Endothelial cell of umbilical vein (primary cell): ENCODE measurements at regions not wholly inside any gene's neighbourhood (a gene's known extent, or its start where the extent isn't known, plus 50 kb on each side); places are given as distances from the start of the nearest gene placed in this dataset.

Experiments used
- BruUV-seq: library from RNA; stranded (reverse); fragments of 400-500 nt; replicated peaks from 2 replicates; lab custom pipeline; 2021; lab: Mats Ljungman, UMichigan
- CTCF ChIA-PET: fragments of 300-600, 350-600 bp; sonication (Branson Sonifier 250); formaldehyde crosslinking; loops from one replicate; lab custom pipeline; 2021; ENCODE audit warnings: antibody characterized with exemption, inconsistent platforms; lab: Charles Lee
- POLR2A ChIA-PET: fragments of 300-600, 350-600 bp; sonication (Branson Sonifier 250); formaldehyde crosslinking; loops from one replicate; lab custom pipeline; 2021; ENCODE audit warnings: antibody characterized with exemption, inconsistent platforms; lab: Charles Lee
- DNase-seq: peaks from one replicate; pipeline ENCODE4 v3.0.0-alpha.2; 2011; ENCODE audit warnings: low read depth, low spot score
- FAIRE-seq: peaks from 2 replicates; lab custom pipeline; 2011; peaks lifted over from hg19 to GRCh38; lab: Jason Lieb, UNC
- H2AFZ ChIP-seq: 2 replicates; pipeline ENCODE4 v1.6.0; 2012; ENCODE audit warnings: low read depth, low read length, control low read depth, inconsistent platforms
- H3K27ac ChIP-seq: 2 replicates; pipeline ENCODE4 v1.5.1; 2011; ENCODE audit warnings: low read depth, mild to moderate bottlenecking, control low read depth, low read length, moderate library complexity; ENCODE audit not compliant: insufficient read depth
- H3K27me3 ChIP-seq, 2 experiments: 2 replicates each; pipeline versions ENCODE4 v1.6.0 to v1.6.1; 2011; ENCODE audit warnings: low read length in 2 of 2, mixed read lengths in 1 of 2; ENCODE audit not compliant: control insufficient read depth in 2 of 2, insufficient read depth in 2 of 2
- H3K36me3 ChIP-seq, 2 experiments: 2 replicates in 1 of 2; 3 replicates in 1 of 2; pipeline ENCODE4 v1.5.1; 2011; ENCODE audit warnings: low read length in 2 of 2, mild to moderate bottlenecking in 1 of 2, moderate library complexity in 1 of 2; ENCODE audit not compliant: control insufficient read depth in 2 of 2, insufficient read depth in 2 of 2; ENCODE audit errors: extremely low read depth in 1 of 2
- H3K4me1 ChIP-seq: 3 replicates; pipeline ENCODE4 v1.5.1; 2011; ENCODE audit warnings: mild to moderate bottlenecking, low read length; ENCODE audit not compliant: control insufficient read depth, insufficient read depth; ENCODE audit errors: extremely low read depth
- H3K4me2 ChIP-seq: 2 replicates; pipeline ENCODE4 v1.6.1; 2011; ENCODE audit warnings: low read length, control low read depth, mixed read lengths; ENCODE audit not compliant: insufficient read depth
- H3K4me3 ChIP-seq, 3 experiments: fragments of 200-600 bp in 1 of 3; sonication (generic), shearing (Covaris generic) in 1 of 3; replicated peaks in 1 of 3; 2 replicates each; pipeline ENCODE4 v1.5.1; 2011 to 2016; ENCODE audit warnings: control low read depth in 3 of 3, low read length in 3 of 3, mild to moderate bottlenecking in 2 of 3, inconsistent platforms in 1 of 3, low read depth in 1 of 3, moderate library complexity in 1 of 3; ENCODE audit not compliant: insufficient read depth in 1 of 3
- H3K79me2 ChIP-seq: 2 replicates; pipeline ENCODE4 v1.6.0; 2012; ENCODE audit warnings: low read length, inconsistent platforms; ENCODE audit not compliant: control insufficient read depth, insufficient read depth
- H3K9ac ChIP-seq: replicated peaks from 2 replicates; pipeline ENCODE3; 2011; ENCODE audit warnings: low read length, control low read depth; ENCODE audit not compliant: insufficient read depth; ENCODE audit errors: extremely low read depth
- H3K9me1 ChIP-seq: replicated peaks from 3 replicates; pipeline ENCODE4 v1.6.0; 2011; ENCODE audit warnings: mild to moderate bottlenecking, low read length; ENCODE audit not compliant: control insufficient read depth, insufficient read depth; ENCODE audit errors: extremely low read depth
- H3K9me3 ChIP-seq: replicated peaks from 2 replicates; pipeline ENCODE4 v1.5.1; 2012; ENCODE audit warnings: low read length, inconsistent platforms; ENCODE audit not compliant: control insufficient read depth, insufficient read depth
- H4K20me1 ChIP-seq: replicated peaks from 2 replicates; pipeline ENCODE3; 2011; ENCODE audit warnings: mild to moderate bottlenecking, low read length; ENCODE audit not compliant: control insufficient read depth, insufficient read depth; ENCODE audit errors: extremely low read depth
- EZH2 ChIP-seq: IDR thresholded peaks from 2 replicates; pipeline ENCODE4 v1.6.1; 2012; ENCODE audit warnings: borderline replicate concordance, low read depth, mild to moderate bottlenecking, moderate library complexity, low read length, inconsistent platforms; ENCODE audit not compliant: severe bottlenecking
- FOS ChIP-seq: IDR thresholded peaks from 2 replicates; pipeline ENCODE4 v1.6.1; 2011; ENCODE audit warnings: mild to moderate bottlenecking, low read length, moderate library complexity, borderline replicate concordance; ENCODE audit not compliant: insufficient read depth
- GATA2 ChIP-seq: IDR thresholded peaks from 2 replicates; pipeline ENCODE4 v1.7.0; 2011; ENCODE audit warnings: low read depth, mild to moderate bottlenecking, moderate library complexity, mixed read lengths, low read length; ENCODE audit not compliant: insufficient read length, insufficient read depth
- JUN ChIP-seq: IDR thresholded peaks from 2 replicates; pipeline ENCODE4 v1.6.1; 2011; ENCODE audit warnings: borderline replicate concordance, low read depth; ENCODE audit not compliant: insufficient read length, insufficient read depth
- MAX ChIP-seq: IDR thresholded peaks from 2 replicates; pipeline ENCODE4 v1.6.1; 2011; ENCODE audit not compliant: insufficient read depth, insufficient read length
- MYC ChIP-seq: IDR thresholded peaks from one replicate; pipeline ENCODE4 v1.6.1; 2011; ENCODE audit warnings: mild to moderate bottlenecking, low read depth, low read length
- POLR2A ChIP-seq: IDR thresholded peaks from 2 replicates; pipeline ENCODE4 v1.6.1; 2012; ENCODE audit warnings: low read depth, mild to moderate bottlenecking, control low read depth, low read length
- POLR2AphosphoS5 ChIP-seq: IDR thresholded peaks from 2 replicates; pipeline ENCODE4 v1.6.1; 2012; ENCODE audit warnings: low read depth, mild to moderate bottlenecking, control low read depth, low read length, moderate library complexity; ENCODE audit not compliant: insufficient read depth
- dilution Hi-C: fragments of 300-500 bp; cut with MboI; formaldehyde crosslinking; loops from one replicate; pipeline ENCODE4 v1.15.0; 2019; ENCODE audit warnings: low sequenced_read_pairs; ENCODE audit not compliant: extremely low pct_ligation_motif_present
- intact Hi-C: fragments of 100-400 bp; cut with micrococcal nuclease; formaldehyde crosslinking; loops from one replicate; pipeline ENCODE4 v1.10.0; 2022
- TF ChIP-seq, protein P1 (sequence below), 2 donors: IDR thresholded peaks; 1 replicate in 1 of 2; 2 replicates in 1 of 2; pipeline ENCODE4 v1.5.1; 2011; ENCODE audit warnings: low read length in 2 of 2, mild to moderate bottlenecking in 2 of 2, moderate library complexity in 2 of 2, control low read depth in 1 of 2, inconsistent platforms in 1 of 2, low read depth in 1 of 2; ENCODE audit not compliant: insufficient read depth in 1 of 2; ENCODE audit errors: extremely low read depth in 1 of 2

- intact Hi-C loops: no loop called here
- POLR2A ChIA-PET: no interaction called here
Measured at GRCh38 chr14:94701861-94702370, 68.0 kb downstream of the GSC start.

More at GRCh38 chr14:94701861-94702370, 68.0 kb downstream of the GSC start:
- no TSS peak for BruUV-seq
- no peaks in the 10 kb centered on the region for H3K9me3 ChIP-seq
- FAIRE-seq (no peak), DNase-seq (no peak)
- TF ChIP-seq EZH2 (no peak), JUN (no peak), POLR2AphosphoS5 (no peak), FOS (no peak), GATA2 (no peak), MAX (no peak), POLR2A (no peak), MYC (no peak)
- TF ChIP-seq, protein P1, sequence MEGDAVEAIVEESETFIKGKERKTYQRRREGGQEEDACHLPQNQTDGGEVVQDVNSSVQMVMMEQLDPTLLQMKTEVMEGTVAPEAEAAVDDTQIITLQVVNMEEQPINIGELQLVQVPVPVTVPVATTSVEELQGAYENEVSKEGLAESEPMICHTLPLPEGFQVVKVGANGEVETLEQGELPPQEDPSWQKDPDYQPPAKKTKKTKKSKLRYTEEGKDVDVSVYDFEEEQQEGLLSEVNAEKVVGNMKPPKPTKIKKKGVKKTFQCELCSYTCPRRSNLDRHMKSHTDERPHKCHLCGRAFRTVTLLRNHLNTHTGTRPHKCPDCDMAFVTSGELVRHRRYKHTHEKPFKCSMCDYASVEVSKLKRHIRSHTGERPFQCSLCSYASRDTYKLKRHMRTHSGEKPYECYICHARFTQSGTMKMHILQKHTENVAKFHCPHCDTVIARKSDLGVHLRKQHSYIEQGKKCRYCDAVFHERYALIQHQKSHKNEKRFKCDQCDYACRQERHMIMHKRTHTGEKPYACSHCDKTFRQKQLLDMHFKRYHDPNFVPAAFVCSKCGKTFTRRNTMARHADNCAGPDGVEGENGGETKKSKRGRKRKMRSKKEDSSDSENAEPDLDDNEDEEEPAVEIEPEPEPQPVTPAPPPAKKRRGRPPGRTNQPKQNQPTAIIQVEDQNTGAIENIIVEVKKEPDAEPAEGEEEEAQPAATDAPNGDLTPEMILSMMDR (IDR thresholded peaks at IDR 0.05; ENCODE audit: extremely low read depth in 1 of 2, insufficient read depth in 1 of 2, low read depth in 1 of 2, low read length in 2 of 2): no peak
- H3K27me3 ChIP-seq: no peaks in the 10 kb centered on the region
- CTCF ChIA-PET: interaction anchor here (1.4 kb wide), 1 partner anchor 12 kb away, joined by 4 read pairs; no protein-coding TSS in a partner anchor
- no peak overlapping the region for H3K27ac ChIP-seq
- no peaks in the 10 kb centered on the region for H3K4me1 ChIP-seq
- no peak overlapping the region for H2AFZ ChIP-seq
- H3K79me2 ChIP-seq: no peaks in the 10 kb centered on the region
- H3K9me1 ChIP-seq: no peaks in the 10 kb centered on the region
- no peaks in the 10 kb centered on the region for H4K20me1 ChIP-seq
- no peak overlapping the region for H3K4me2 ChIP-seq
- H3K36me3 ChIP-seq: no peaks in the 10 kb centered on the region
- no peak overlapping the region for H3K9ac ChIP-seq
- dilution Hi-C loops: no loop called here
- H3K4me3 ChIP-seq: no peak overlapping the region
